Panc1 (cell line): ENCODE measurements at regions not wholly inside any gene's neighbourhood (a gene's known extent, or its start where the extent isn't known, plus 50 kb on each side); places are given as distances from the start of the nearest gene placed in this dataset.

Source experiments
- ATAC-seq: fragments of 200-7000 bp; cut with Tn5 transposase; 2 replicates; pipeline ENCODE4 v1.9.1; 2020; ENCODE audit warnings: mild to moderate bottlenecking, moderate library complexity
- BruUV-seq: library from RNA; stranded (reverse); fragments of 400-500 nt; replicated peaks from 2 replicates; lab custom pipeline; 2021; lab: Mats Ljungman, UMichigan
- CTCF ChIA-PET: fragments of 300-600 bp; sonication (Branson Sonifier 250); formaldehyde crosslinking; loops from one replicate; lab custom pipeline; 2022; ENCODE audit warnings: antibody characterized with exemption; lab: Charles Lee
- POLR2A ChIA-PET: fragments of 300-600 bp; sonication (Branson Sonifier 250); formaldehyde crosslinking; loops from one replicate; lab custom pipeline; 2022; ENCODE audit warnings: antibody characterized with exemption; lab: Charles Lee
- DNase-seq: peaks from one replicate; pipeline ENCODE4 v3.0.0-alpha.2; 2010; ENCODE audit warnings: low read depth, low spot score
- H3K27ac ChIP-seq: 2 replicates; pipeline ENCODE4 v1.5.1; 2011; ENCODE audit warnings: mild to moderate bottlenecking, low read length, inconsistent platforms
- H3K27me3 ChIP-seq: fragments of 200-500 bp; sonication (Bioruptor generic); 2 replicates; pipeline ENCODE4 v1.6.0; 2014; ENCODE audit warnings: low read length, inconsistent platforms; ENCODE audit not compliant: control insufficient read depth, insufficient read depth
- H3K36me3 ChIP-seq: fragments of 200-500 bp; sonication (Bioruptor generic); 2 replicates; pipeline ENCODE4 v1.5.1; 2014; ENCODE audit warnings: inconsistent platforms, mild to moderate bottlenecking, low read length, moderate library complexity; ENCODE audit not compliant: control insufficient read depth, insufficient read depth
- H3K4me1 ChIP-seq: 2 replicates; pipeline ENCODE4 v1.5.1; 2011; ENCODE audit warnings: inconsistent platforms, mild to moderate bottlenecking, low read length, moderate library complexity; ENCODE audit not compliant: control insufficient read depth, insufficient read depth
- H3K4me3 ChIP-seq, 2 experiments: 2 replicates each; pipeline ENCODE4 v1.5.1; 2011 to 2012; ENCODE audit warnings: low read depth in 2 of 2, low read length in 2 of 2, mild to moderate bottlenecking in 2 of 2, inconsistent platforms in 1 of 2, moderate library complexity in 1 of 2
- H3K9me3 ChIP-seq: fragments of 200-500 bp; sonication (Bioruptor generic); 2 replicates; pipeline ENCODE4 v1.5.1; 2014; ENCODE audit warnings: low read depth, mild to moderate bottlenecking, inconsistent platforms, low read length, moderate library complexity; ENCODE audit not compliant: control insufficient read depth, insufficient read depth
- POLR2AphosphoS5 ChIP-seq: IDR thresholded peaks from 2 replicates; pipeline ENCODE4 v1.6.1; 2012; ENCODE audit warnings: mild to moderate bottlenecking, low read depth, low read length, moderate library complexity
- SIN3A ChIP-seq: IDR thresholded peaks from 2 replicates; pipeline ENCODE4 v1.6.1; 2012; ENCODE audit warnings: low read depth, mild to moderate bottlenecking, low read length, moderate library complexity, borderline replicate concordance; ENCODE audit not compliant: insufficient read depth
- TCF7L2 ChIP-seq: IDR thresholded peaks from 2 replicates; pipeline ENCODE4 v1.6.1; 2011; ENCODE audit warnings: mild to moderate bottlenecking, low read depth, low read length, inconsistent platforms
- in situ Hi-C: cut with HindIII; loops from 2 replicates; pipeline ENCODE4 v1.10.0; 2016; ENCODE audit warnings: low sequenced_read_pairs, low pct_unique_long_range_greater_than_20kb
- intact Hi-C: fragments of 100-400 bp; cut with micrococcal nuclease; formaldehyde crosslinking; loops from one replicate; pipeline ENCODE4 v1.10.0; 2022; ENCODE audit not compliant: unreplicated experiment
- TF ChIP-seq, protein P1 (sequence below): fragments of 450-650 bp; IDR thresholded peaks from 2 replicates; pipeline ENCODE4 v1.5.1; 2017; ENCODE audit warnings: mild to moderate bottlenecking
- TF ChIP-seq, protein P2 (sequence below), 2 experiments: IDR thresholded peaks; 2 replicates each; pipeline ENCODE4 v1.6.1; 2011 to 2012; ENCODE audit warnings: low read depth in 2 of 2, control low read depth in 1 of 2, low read length in 1 of 2, mild to moderate bottlenecking in 1 of 2, moderate library complexity in 1 of 2; ENCODE audit not compliant: insufficient read depth in 1 of 2

DNA sequence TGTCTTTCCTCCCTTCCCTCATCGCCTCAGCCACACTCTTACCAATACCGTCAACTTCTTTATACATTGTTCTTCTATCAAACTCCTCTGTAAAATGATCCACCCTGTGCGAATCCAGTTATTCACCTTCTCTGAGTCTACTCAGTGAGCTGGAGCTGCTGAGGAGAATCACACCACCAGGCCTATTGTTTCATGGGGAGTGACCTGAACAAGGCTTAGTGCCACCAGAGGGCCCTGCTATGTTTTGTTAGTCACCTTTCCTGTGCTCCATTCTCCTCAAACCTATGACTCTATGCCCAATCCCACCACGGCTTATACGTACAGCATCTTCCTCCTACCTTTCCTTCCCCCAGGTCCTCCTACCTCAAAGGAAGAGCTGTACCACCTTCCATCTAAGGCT, 50.4 kb upstream of the MED12L start:
- BruUV-seq, result no TSS peak
- no peaks in the 10 kb centered on the region for H3K27me3 ChIP-seq
- intact Hi-C loops (no loop called here), in situ Hi-C loops (no loop called here)
- H3K27ac ChIP-seq, result no peak overlapping the region
- DNase-seq, result no peak
- TF ChIP-seq TCF7L2 (no peak), POLR2AphosphoS5 (no peak), SIN3A (no peak)
- TF ChIP-seq, protein P1, sequence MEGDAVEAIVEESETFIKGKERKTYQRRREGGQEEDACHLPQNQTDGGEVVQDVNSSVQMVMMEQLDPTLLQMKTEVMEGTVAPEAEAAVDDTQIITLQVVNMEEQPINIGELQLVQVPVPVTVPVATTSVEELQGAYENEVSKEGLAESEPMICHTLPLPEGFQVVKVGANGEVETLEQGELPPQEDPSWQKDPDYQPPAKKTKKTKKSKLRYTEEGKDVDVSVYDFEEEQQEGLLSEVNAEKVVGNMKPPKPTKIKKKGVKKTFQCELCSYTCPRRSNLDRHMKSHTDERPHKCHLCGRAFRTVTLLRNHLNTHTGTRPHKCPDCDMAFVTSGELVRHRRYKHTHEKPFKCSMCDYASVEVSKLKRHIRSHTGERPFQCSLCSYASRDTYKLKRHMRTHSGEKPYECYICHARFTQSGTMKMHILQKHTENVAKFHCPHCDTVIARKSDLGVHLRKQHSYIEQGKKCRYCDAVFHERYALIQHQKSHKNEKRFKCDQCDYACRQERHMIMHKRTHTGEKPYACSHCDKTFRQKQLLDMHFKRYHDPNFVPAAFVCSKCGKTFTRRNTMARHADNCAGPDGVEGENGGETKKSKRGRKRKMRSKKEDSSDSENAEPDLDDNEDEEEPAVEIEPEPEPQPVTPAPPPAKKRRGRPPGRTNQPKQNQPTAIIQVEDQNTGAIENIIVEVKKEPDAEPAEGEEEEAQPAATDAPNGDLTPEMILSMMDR, result no peak
- TF ChIP-seq, protein P2, sequence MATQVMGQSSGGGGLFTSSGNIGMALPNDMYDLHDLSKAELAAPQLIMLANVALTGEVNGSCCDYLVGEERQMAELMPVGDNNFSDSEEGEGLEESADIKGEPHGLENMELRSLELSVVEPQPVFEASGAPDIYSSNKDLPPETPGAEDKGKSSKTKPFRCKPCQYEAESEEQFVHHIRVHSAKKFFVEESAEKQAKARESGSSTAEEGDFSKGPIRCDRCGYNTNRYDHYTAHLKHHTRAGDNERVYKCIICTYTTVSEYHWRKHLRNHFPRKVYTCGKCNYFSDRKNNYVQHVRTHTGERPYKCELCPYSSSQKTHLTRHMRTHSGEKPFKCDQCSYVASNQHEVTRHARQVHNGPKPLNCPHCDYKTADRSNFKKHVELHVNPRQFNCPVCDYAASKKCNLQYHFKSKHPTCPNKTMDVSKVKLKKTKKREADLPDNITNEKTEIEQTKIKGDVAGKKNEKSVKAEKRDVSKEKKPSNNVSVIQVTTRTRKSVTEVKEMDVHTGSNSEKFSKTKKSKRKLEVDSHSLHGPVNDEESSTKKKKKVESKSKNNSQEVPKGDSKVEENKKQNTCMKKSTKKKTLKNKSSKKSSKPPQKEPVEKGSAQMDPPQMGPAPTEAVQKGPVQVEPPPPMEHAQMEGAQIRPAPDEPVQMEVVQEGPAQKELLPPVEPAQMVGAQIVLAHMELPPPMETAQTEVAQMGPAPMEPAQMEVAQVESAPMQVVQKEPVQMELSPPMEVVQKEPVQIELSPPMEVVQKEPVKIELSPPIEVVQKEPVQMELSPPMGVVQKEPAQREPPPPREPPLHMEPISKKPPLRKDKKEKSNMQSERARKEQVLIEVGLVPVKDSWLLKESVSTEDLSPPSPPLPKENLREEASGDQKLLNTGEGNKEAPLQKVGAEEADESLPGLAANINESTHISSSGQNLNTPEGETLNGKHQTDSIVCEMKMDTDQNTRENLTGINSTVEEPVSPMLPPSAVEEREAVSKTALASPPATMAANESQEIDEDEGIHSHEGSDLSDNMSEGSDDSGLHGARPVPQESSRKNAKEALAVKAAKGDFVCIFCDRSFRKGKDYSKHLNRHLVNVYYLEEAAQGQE (IDR thresholded peaks at IDR 0.05; ENCODE audit: insufficient read depth in 1 of 2, low read depth in 2 of 2, low read length in 1 of 2), result no peak
- H3K4me3 ChIP-seq, result no peak overlapping the region
- H3K4me1 ChIP-seq, result no peaks in the 10 kb centered on the region
- no peak for ATAC-seq
- POLR2A ChIA-PET, result no interaction called here
- H3K9me3 ChIP-seq, result no peaks in the 10 kb centered on the region
- CTCF ChIA-PET, result no interaction called here
- no peaks in the 10 kb centered on the region for H3K36me3 ChIP-seq
